Mammary epithelial cell (primary cell): ENCODE measurements at regions not wholly inside any gene's neighbourhood (a gene's known extent, or its start where the extent isn't known, plus 50 kb on each side); places are given as distances from the start of the nearest gene placed in this dataset.

Experiments used
- CTCF ChIP-seq, 2 donors: IDR thresholded peaks in 1 of 2; conservative IDR thresholded peaks in 1 of 2; 2 replicates each; pipeline ENCODE4 v1.5.1; 2011 to 2012; ENCODE audit warnings: inconsistent platforms in 2 of 2, low read length in 2 of 2, mild to moderate bottlenecking in 2 of 2, control low read depth in 1 of 2, low read depth in 1 of 2; ENCODE audit not compliant: insufficient read depth in 1 of 2; ENCODE audit errors: extremely low read depth in 1 of 2
- EZH2 ChIP-seq: IDR thresholded peaks from 2 replicates; pipeline ENCODE4 v1.6.1; 2012; ENCODE audit warnings: low read length, inconsistent platforms, borderline replicate concordance

- TF ChIP-seq CTCF (conservative IDR thresholded peaks at IDR 0.05 in 1 of 2, IDR thresholded peaks at IDR 0.05 in 1 of 2; ENCODE audit: extremely low read depth in 1 of 2, insufficient read depth in 1 of 2, low read depth in 1 of 2, low read length in 2 of 2) (no peak), EZH2 (no peak)
Measured at GRCh38 chr9:85430659-85431338, 311.0 kb downstream of the AGTPBP1 start.
